ENCODE measurements at regions not wholly inside any gene's neighbourhood (a gene's known extent, or its start where the extent isn't known, plus 50 kb on each side); places are given as distances from the start of the nearest gene placed in this dataset.

GRCh38 chr11:95388086-95388485 lies 157.1 kb upstream of the SESN3 start:
- TF ChIP-seq RELA (CRISPR knock-in tag; IDR thresholded peaks at IDR 0.05; ENCODE audit: borderline replicate concordance) (no peak), FOXJ3 (CRISPR knock-in tag; IDR thresholded peaks at IDR 0.05; ENCODE audit: borderline replicate concordance) (no peak), ZNF121 (CRISPR knock-in tag; IDR thresholded peaks at IDR 0.05) (no peak), MYBL2 (CRISPR knock-in tag; IDR thresholded peaks at IDR 0.05) (no peak), GTF2I (CRISPR knock-in tag; conservative IDR thresholded peaks at IDR 0.05) (no peak)
- TF ChIP-seq, protein P1, sequence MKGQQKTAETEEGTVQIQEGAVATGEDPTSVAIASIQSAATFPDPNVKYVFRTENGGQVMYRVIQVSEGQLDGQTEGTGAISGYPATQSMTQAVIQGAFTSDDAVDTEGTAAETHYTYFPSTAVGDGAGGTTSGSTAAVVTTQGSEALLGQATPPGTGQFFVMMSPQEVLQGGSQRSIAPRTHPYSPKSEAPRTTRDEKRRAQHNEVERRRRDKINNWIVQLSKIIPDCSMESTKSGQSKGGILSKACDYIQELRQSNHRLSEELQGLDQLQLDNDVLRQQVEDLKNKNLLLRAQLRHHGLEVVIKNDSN (CRISPR knock-in tag; IDR thresholded peaks at IDR 0.05), result no peak
- TF ChIP-seq, protein P2, sequence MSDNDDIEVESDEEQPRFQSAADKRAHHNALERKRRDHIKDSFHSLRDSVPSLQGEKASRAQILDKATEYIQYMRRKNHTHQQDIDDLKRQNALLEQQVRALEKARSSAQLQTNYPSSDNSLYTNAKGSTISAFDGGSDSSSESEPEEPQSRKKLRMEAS (CRISPR knock-in tag; IDR thresholded peaks at IDR 0.05), result no peak
- TF ChIP-seq, protein P3, sequence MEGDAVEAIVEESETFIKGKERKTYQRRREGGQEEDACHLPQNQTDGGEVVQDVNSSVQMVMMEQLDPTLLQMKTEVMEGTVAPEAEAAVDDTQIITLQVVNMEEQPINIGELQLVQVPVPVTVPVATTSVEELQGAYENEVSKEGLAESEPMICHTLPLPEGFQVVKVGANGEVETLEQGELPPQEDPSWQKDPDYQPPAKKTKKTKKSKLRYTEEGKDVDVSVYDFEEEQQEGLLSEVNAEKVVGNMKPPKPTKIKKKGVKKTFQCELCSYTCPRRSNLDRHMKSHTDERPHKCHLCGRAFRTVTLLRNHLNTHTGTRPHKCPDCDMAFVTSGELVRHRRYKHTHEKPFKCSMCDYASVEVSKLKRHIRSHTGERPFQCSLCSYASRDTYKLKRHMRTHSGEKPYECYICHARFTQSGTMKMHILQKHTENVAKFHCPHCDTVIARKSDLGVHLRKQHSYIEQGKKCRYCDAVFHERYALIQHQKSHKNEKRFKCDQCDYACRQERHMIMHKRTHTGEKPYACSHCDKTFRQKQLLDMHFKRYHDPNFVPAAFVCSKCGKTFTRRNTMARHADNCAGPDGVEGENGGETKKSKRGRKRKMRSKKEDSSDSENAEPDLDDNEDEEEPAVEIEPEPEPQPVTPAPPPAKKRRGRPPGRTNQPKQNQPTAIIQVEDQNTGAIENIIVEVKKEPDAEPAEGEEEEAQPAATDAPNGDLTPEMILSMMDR (IDR thresholded peaks at IDR 0.05), result no peak
- TF ChIP-seq, protein P4, sequence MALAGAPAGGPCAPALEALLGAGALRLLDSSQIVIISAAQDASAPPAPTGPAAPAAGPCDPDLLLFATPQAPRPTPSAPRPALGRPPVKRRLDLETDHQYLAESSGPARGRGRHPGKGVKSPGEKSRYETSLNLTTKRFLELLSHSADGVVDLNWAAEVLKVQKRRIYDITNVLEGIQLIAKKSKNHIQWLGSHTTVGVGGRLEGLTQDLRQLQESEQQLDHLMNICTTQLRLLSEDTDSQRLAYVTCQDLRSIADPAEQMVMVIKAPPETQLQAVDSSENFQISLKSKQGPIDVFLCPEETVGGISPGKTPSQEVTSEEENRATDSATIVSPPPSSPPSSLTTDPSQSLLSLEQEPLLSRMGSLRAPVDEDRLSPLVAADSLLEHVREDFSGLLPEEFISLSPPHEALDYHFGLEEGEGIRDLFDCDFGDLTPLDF (CRISPR knock-in tag; IDR thresholded peaks at IDR 0.05), result no peak

Data from WTC11 (cell line).